ENCODE measurements at regions not wholly inside any gene's neighbourhood (a gene's known extent, or its start where the extent isn't known, plus 50 kb on each side); places are given as distances from the start of the nearest gene placed in this dataset.

- Histone ChIP-seq H3K4me3 (ENCODE audit: insufficient read depth, low read depth, low read length) (no peak overlapping the region), H3K27me3 (ENCODE audit: control insufficient read depth, insufficient read depth, low read length) (no peaks in the 10 kb centered on the region), H3K36me3 (replicated peaks; ENCODE audit: control insufficient read depth, insufficient read depth, low read length) (no peaks in the 10 kb centered on the region)
- DNase-seq, result no peak
Observed at GRCh38 chr7:106795084-106795876, 69.8 kb upstream of the PIK3CG start.

- no peak overlapping the region for H3K4me3 ChIP-seq (ENCODE audit: insufficient read depth, low read depth, low read length)
- no peak for DNase-seq
- H3K27me3 ChIP-seq (ENCODE audit: control insufficient read depth, insufficient read depth, low read length), result no peaks in the 10 kb centered on the region
- H3K36me3 ChIP-seq (replicated peaks; ENCODE audit: control insufficient read depth, insufficient read depth, low read length), result no peaks in the 10 kb centered on the region
Observed at GRCh38 chr7:106795877-106796231, 69.2 kb upstream of the PIK3CG start.

GRCh38 chr7:106797937-106798336, 67.1 kb upstream of the PIK3CG start:
- no peak overlapping the region for H3K4me3 ChIP-seq (ENCODE audit: insufficient read depth, low read depth, low read length)
- H3K27me3 ChIP-seq (ENCODE audit: control insufficient read depth, insufficient read depth, low read length), result no peaks in the 10 kb centered on the region
- no peak for DNase-seq
- no peaks in the 10 kb centered on the region for H3K36me3 ChIP-seq (replicated peaks; ENCODE audit: control insufficient read depth, insufficient read depth, low read length)

DNA sequence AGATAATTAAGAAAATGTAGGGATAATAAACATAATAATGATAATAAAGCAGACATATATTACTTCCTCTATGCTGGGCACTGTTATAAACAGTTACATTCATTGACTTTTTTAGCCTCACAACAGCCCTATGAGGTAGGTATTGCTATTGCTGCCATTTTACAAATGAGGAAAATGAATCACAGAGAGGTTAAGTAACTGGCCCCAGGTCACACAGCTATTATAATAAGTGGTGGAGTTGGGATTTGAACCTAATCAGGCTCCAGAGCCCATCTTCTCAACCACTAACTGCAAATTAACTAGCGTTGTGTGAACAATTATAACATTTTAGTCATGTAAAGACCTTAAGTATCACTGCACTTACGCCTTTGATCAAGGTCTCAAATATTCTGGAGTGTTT, 62.5 kb upstream of the PIK3CG start:
- DNase-seq, result no peak
- H3K36me3 ChIP-seq (replicated peaks; ENCODE audit: control insufficient read depth, insufficient read depth, low read length), result no peaks in the 10 kb centered on the region
- no peaks in the 10 kb centered on the region for H3K27me3 ChIP-seq (ENCODE audit: control insufficient read depth, insufficient read depth, low read length)
- no peak overlapping the region for H3K4me3 ChIP-seq (ENCODE audit: insufficient read depth, low read depth, low read length)

DNA sequence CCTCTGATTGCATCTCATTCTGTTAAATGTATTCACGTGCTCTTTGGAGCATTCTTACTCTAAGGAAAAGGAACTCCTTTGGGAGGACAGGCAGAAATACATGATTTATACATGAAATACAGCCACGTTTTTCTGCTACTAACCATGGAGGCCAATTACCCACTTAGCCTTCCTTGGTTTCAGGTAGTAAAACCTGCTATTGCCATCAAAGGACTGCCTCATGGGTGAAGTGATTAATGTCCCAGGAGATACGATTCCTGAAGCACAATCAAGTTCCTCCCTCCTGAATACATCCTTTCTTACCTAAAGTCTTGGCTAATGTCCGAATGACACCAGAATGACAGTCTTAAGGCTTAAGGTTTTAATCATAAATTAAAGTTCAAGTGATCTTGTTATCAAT, 58.5 kb upstream of the PIK3CG start:
- no peak overlapping the region for H3K4me3 ChIP-seq (ENCODE audit: insufficient read depth, low read depth, low read length)
- no peak for DNase-seq
- H3K27me3 ChIP-seq (ENCODE audit: control insufficient read depth, insufficient read depth, low read length), result no peaks in the 10 kb centered on the region
- no peaks in the 10 kb centered on the region for H3K36me3 ChIP-seq (replicated peaks; ENCODE audit: control insufficient read depth, insufficient read depth, low read length)

DNA sequence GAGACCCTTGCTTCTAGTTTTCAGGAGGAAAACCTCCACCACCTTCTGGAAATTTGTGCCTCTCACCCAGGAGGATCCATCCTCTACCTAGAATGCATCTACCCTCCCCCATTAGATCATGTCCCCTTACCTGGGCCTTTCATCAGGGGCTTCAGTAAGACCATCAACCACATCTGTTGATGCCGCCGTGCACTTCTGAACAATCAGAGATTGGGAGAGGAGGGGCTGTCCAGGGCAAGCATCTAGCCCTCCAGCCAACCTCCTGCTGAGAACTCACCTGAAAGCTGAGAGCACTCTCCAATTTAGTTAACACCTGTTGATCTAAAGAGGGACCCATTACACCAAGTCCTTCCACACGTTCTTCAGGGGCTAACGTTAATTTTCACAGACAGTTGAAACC, 57.6 kb upstream of the PIK3CG start:
- H3K36me3 ChIP-seq (replicated peaks; ENCODE audit: control insufficient read depth, insufficient read depth, low read length), result no peaks in the 10 kb centered on the region
- no peak for DNase-seq
- H3K27me3 ChIP-seq (ENCODE audit: control insufficient read depth, insufficient read depth, low read length), result no peaks in the 10 kb centered on the region
- no peak overlapping the region for H3K4me3 ChIP-seq (ENCODE audit: insufficient read depth, low read depth, low read length)

DNA sequence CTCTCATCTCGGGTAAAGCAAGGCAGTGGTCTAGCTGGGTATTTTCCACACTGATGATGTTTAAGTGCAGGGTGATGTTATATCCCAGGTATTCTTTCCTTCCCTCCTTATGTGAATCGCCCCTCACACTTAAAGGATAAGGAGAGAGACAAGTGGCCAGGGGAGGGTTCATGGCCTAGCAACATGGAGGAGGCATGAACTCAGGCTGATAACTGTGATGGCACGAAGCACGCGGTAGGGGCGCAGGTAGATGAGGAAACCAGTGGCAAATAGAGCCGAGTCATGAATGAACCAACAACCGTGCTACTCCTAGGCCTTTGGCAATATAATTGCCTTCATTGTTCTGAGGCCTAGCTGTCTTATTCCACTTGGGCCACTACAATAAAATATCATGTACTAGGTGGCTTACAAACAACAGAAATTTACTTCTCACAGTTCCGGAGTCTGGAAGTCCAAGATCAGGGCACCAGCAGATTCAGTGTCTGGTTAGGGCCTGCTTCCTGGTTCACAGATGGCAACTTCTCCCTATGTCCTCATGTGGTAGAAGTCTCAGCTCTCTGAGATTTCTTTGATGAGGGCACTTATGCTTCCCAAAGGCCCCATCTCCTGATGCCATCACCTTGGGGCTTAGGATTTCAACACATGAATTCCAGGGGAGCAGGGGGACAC, 56.0 kb upstream of the PIK3CG start:
- Histone ChIP-seq H3K36me3 (replicated peaks; ENCODE audit: control insufficient read depth, insufficient read depth, low read length) (no peaks in the 10 kb centered on the region), H3K4me3 (ENCODE audit: insufficient read depth, low read depth, low read length) (no peak overlapping the region), H3K27me3 (ENCODE audit: control insufficient read depth, insufficient read depth, low read length) (no peaks in the 10 kb centered on the region)
- DNase-seq, result no peak

GRCh38 chr7:106811472-106811871, 53.6 kb upstream of the PIK3CG start:
- DNase-seq, result no peak
- no peaks in the 10 kb centered on the region for H3K27me3 ChIP-seq (ENCODE audit: control insufficient read depth, insufficient read depth, low read length)
- no peaks in the 10 kb centered on the region for H3K36me3 ChIP-seq (replicated peaks; ENCODE audit: control insufficient read depth, insufficient read depth, low read length)
- H3K4me3 ChIP-seq (ENCODE audit: insufficient read depth, low read depth, low read length), result no peak overlapping the region

DNA sequence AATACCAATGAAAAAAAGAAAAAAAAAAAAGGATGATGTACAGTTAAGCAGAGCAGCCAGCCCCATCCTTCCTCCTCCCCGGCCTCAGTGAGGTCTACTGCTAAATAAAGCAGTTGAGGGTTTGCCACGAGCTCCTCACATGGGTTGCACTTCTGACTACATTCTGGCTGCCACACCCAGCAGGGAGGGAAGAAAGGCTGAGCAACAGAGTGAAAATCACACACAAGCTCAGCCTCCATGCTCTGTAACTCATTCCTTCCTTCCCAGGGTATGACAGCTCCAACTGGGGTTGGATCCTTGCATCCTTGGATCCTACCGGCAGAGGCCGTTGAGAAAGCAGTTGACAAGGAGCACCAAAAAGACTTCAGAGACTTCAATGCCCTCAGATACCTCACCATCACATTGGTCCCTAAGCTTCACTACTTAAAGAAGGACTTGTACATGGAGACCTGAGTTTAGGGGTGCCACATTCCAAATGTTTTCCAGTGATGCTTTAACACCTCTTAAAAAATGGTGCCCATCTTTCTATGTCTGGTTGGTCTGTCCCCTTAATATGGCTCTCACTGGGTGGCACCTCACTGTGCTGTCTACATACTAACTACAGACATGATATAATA, 52.9 kb upstream of the PIK3CG start:
- H3K27me3 ChIP-seq (ENCODE audit: control insufficient read depth, insufficient read depth, low read length), result no peaks in the 10 kb centered on the region
- H3K36me3 ChIP-seq (replicated peaks; ENCODE audit: control insufficient read depth, insufficient read depth, low read length), result no peaks in the 10 kb centered on the region
- no peak overlapping the region for H3K4me3 ChIP-seq (ENCODE audit: insufficient read depth, low read depth, low read length)
- DNase-seq, result no peak

DNA sequence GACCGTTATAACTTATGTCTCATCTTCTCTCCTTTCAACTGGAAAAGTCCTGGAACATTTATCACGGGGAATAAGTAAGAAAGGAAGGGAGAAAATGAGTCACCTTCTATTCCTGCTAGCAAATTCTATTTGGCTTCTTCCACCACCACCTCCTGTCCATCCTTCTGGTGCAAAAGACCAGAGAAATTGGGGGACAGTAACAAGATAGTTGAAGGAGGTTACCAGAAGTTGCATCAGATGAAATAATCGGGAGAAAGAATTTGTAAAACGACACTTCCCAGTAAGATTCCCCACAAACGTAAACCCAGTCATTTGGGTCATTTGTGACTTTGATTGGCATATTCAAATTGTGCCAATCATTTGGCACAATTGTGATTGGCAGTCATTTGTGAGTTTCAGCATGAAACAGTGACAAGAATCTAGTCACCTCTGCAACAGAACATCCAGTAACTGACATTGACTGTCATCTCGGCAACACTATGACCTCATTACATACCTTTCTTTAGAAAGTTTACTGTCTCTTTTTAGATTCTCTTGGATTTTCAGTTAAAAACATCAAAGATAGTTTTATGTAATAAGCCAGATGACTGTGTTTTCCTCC, 51.3 kb upstream of the PIK3CG start:
- no peak for DNase-seq

DNA sequence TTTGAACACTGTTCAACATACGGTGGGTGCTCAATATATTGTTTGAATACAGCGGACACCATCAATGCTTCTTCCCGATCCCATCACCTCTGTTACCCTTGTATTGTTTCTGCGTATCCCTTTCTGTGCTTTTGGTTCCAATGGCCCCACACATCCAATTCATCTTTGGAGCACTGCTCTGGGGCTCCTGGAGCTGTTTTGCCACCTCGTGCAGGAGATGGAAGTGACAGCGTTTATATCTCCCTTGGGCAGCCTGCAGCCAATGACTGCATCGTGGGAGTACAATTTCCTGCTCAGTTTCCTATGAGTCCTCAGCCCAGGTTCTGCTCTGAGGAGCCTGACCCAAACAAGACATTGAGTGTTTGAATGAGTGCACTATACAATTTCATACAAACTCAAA, 50.2 kb upstream of the PIK3CG start:
- Histone ChIP-seq H3K27me3 (ENCODE audit: control insufficient read depth, insufficient read depth, low read length) (no peaks in the 10 kb centered on the region), H3K4me3 (ENCODE audit: insufficient read depth, low read depth, low read length) (no peak overlapping the region), H3K36me3 (replicated peaks; ENCODE audit: control insufficient read depth, insufficient read depth, low read length) (no peaks in the 10 kb centered on the region)
- DNase-seq, result no peak

More for the DNA sequence above, 51.3 kb upstream of the PIK3CG start:
- Histone ChIP-seq H3K27me3 (ENCODE audit: control insufficient read depth, insufficient read depth, low read length) (no peaks in the 10 kb centered on the region), H3K36me3 (replicated peaks; ENCODE audit: control insufficient read depth, insufficient read depth, low read length) (no peaks in the 10 kb centered on the region), H3K4me3 (ENCODE audit: insufficient read depth, low read depth, low read length) (no peak overlapping the region)

Data from H7 (cell line).